ENCODE measurements at regions not wholly inside any gene's neighbourhood (a gene's known extent, or its start where the extent isn't known, plus 50 kb on each side); places are given as distances from the start of the nearest gene placed in this dataset.

DNA sequence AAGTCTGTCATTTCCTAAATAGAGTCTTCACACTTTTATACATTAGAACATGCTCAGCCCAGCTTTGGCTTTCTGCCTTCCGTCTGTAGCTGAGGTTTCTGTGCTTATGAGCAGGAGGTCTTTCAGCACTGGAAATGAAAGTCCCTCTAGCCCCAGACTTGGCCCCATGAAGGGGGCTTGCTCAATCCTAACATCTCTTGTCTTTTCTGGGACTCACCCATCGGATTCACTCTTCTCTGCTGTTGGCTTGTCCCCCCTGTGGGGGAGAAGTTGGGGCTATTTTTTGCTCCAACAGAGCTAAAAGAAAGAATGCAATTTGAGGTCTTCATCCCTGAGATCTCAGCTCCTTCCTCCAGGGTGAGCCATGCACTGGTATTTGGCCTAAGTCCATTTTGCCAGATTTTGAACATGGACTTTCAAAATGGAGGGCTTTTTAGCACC lies 177.7 kb downstream of the MRPL14 start (continued):
- 0 out of 2 replicates have a peak, but pooled peaks have one; percentile 59 for TF ChIP-seq ZNF589 (CRISPR knock-in tag; IDR thresholded peaks at IDR 0.05; ENCODE audit: low read depth)
- TF ChIP-seq MTF1 (CRISPR knock-in tag; IDR thresholded peaks at IDR 0.05; ENCODE audit: borderline replicate concordance), result no peak
- TF ChIP-seq DMBX1 (CRISPR knock-in tag; IDR thresholded peaks at IDR 0.05; ENCODE audit: borderline replicate concordance), result peak; percentile 9; the same call in 1 of the 2 replicates
- TF ChIP-seq SMAD3 (CRISPR knock-in tag; conservative IDR thresholded peaks at IDR 0.05), result no peak
- TF ChIP-seq PRMT5 (CRISPR knock-in tag; IDR thresholded peaks at IDR 0.05), result no peak

DNA sequence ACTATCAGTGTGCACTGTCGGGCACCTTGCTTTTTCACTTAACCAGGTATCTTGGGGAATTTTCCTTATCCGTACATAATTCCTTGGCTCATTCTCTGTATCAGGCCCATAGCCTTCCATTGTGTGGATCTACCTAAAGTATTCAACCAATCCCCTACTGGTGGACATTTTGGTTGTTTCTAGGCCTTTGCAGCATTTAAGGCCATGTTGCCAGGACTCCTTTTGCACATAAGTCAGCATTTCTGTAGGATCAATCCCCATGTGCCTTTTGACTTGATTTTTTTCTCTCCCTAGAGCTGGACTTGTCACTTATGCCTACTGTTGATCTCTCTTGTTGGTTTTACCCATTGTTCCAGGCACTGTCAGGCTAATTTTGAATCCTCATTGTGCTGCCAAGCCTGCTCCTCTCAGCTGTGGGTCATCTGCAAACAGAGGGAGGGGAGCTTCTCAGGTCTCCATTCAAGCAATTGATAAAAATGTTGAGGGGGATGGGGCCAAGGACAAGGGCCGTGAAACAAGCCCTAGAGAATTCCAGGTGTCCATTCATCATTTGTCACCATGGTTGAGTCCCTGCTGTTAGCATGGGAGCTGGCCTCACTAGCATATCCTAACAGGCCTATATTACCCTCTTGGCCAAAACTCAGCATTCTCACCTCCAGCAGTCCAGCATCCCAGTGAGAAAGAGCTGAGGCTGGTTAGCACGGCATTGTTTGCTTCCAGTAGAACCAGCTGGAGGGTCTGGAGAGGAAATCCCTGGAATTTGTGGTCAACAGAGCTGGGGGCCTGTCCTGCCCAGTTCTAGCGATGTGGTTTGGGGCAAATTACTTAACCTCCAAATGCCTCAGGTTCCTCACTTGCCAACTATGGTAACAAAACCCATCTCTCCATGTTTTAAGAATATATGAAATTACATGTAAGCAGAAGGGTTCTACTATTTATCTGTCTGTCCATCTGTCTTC lies 178.4 kb downstream of the MRPL14 start:
- DNase-seq (ENCODE audit: extremely low read depth in 1 of 4, low spot score in 3 of 4) (no peak), FAIRE-seq (no peak), ATAC-seq (no peak)
- Histone ChIP-seq H3K36me3 (ENCODE audit: control insufficient read depth, insufficient read depth, low read length) (no peaks in the 10 kb centered on the region), H3K9ac (ENCODE audit: insufficient read depth in 1 of 2, low read depth in 2 of 2, low read length in 2 of 2) (no peak overlapping the region; a peak in 2 of 4 replicates), H3K4me2 (ENCODE audit: insufficient read depth, low read length) (no peak overlapping the region), H3K27me3 (ENCODE audit: control insufficient read depth in 2 of 2, insufficient read depth in 2 of 2, low read length in 2 of 2) (no peaks in the 10 kb centered on the region), H4K20me1 (replicated peaks; ENCODE audit: control insufficient read depth, insufficient read depth, low read length) (no peaks in the 10 kb centered on the region), H3K4me3 (no peak overlapping the region), H2AFZ (ENCODE audit: low read depth, low read length) (peak overlapping the region; percentile 66), H3K4me1 (replicated peaks in 1 of 2; ENCODE audit: control insufficient read depth in 2 of 2, insufficient read depth in 2 of 2, low read length in 2 of 2) (peaks cover 31 to 71% of the 10 kb centered on the region in 2 experiments), H3K9me3 (replicated peaks; ENCODE audit: control insufficient read depth, insufficient read depth, low read depth, low read length) (peaks cover 10% of the 10 kb centered on the region; the same call in 1 of the 2 replicates), H3K79me2 (ENCODE audit: control insufficient read depth, insufficient read depth, low read length) (no peaks in the 10 kb centered on the region), H3K9me1 (ENCODE audit: control insufficient read depth, insufficient read depth, low read length) (peaks cover 4% of the 10 kb centered on the region), H3K27ac (ENCODE audit: extremely low read depth, low read depth, low read length) (peak overlapping the region; percentile 12; the same call in 2 of the 3 replicates)
- CTCF ChIA-PET (ENCODE audit: low intra/inter-chr PET ratio), result no interaction called here
- intact Hi-C loops (cut with micrococcal nuclease), result loop anchor here (5.0 kb wide), 1 partner anchor 107 kb away; no protein-coding TSS in a partner anchor
- in situ Hi-C loops (cut with MboI), result no loop called here
- whole genome bisulfite sequencing (ENCODE audit: insufficient coverage, low coverage, missing lambda C conversion rate), result 70% methylated on average over 5 of the region's 5 CpGs
- POLR2A ChIA-PET, result interaction anchor here (0.6 to 2.2 kb wide), 8 partner anchors 8 to 320 kb away, joined by 3 to 11 read pairs (median 4); partner anchors contain the start of genes GTPBP2 and VEGFA
- no TSS peak for BruUV-seq (replicated peaks)
- TF ChIP-seq SMAD4 (CRISPR knock-in tag; conservative IDR thresholded peaks at IDR 0.05) (peak; percentile 16), FOSL1 (tag; conservative IDR thresholded peaks at IDR 0.05) (0 out of 2 replicates have a peak, but pooled peaks have one; percentile 9), PHF21A (IDR thresholded peaks at IDR 0.05; ENCODE audit: borderline replicate concordance, low read depth) (no peak), HOXB6 (CRISPR knock-in tag; IDR thresholded peaks at IDR 0.05; ENCODE audit: borderline replicate concordance) (no peak), FIP1L1 (IDR thresholded peaks at IDR 0.05; ENCODE audit: low read depth, low read length, poor library complexity, severe bottlenecking) (no peak), CBFA2T3 (IDR thresholded peaks at IDR 0.05) (no peak), XRCC4 (IDR thresholded peaks at IDR 0.05; ENCODE audit: extremely low read depth, insufficient read depth, insufficient read length) (no peak)
- TF ChIP-seq, protein P1, sequence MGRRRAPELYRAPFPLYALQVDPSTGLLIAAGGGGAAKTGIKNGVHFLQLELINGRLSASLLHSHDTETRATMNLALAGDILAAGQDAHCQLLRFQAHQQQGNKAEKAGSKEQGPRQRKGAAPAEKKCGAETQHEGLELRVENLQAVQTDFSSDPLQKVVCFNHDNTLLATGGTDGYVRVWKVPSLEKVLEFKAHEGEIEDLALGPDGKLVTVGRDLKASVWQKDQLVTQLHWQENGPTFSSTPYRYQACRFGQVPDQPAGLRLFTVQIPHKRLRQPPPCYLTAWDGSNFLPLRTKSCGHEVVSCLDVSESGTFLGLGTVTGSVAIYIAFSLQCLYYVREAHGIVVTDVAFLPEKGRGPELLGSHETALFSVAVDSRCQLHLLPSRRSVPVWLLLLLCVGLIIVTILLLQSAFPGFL (CRISPR knock-in tag; IDR thresholded peaks at IDR 0.05), result 0 out of 2 replicates have a peak, but pooled peaks have one; percentile 40
- TF ChIP-seq, protein P2, sequence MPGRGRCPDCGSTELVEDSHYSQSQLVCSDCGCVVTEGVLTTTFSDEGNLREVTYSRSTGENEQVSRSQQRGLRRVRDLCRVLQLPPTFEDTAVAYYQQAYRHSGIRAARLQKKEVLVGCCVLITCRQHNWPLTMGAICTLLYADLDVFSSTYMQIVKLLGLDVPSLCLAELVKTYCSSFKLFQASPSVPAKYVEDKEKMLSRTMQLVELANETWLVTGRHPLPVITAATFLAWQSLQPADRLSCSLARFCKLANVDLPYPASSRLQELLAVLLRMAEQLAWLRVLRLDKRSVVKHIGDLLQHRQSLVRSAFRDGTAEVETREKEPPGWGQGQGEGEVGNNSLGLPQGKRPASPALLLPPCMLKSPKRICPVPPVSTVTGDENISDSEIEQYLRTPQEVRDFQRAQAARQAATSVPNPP (IDR thresholded peaks at IDR 0.05; ENCODE audit: borderline replicate concordance, insufficient read depth, insufficient read length), result no peak
- TF ChIP-seq, protein P3, sequence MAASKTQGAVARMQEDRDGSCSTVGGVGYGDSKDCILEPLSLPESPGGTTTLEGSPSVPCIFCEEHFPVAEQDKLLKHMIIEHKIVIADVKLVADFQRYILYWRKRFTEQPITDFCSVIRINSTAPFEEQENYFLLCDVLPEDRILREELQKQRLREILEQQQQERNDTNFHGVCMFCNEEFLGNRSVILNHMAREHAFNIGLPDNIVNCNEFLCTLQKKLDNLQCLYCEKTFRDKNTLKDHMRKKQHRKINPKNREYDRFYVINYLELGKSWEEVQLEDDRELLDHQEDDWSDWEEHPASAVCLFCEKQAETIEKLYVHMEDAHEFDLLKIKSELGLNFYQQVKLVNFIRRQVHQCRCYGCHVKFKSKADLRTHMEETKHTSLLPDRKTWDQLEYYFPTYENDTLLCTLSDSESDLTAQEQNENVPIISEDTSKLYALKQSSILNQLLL (CRISPR knock-in tag; IDR thresholded peaks at IDR 0.05; ENCODE audit: borderline replicate concordance), result no peak

All from K562 (cell line).